ENCODE measurements at regions not wholly inside any gene's neighbourhood (a gene's known extent, or its start where the extent isn't known, plus 50 kb on each side); places are given as distances from the start of the nearest gene placed in this dataset.

- H3K14ac ChIP-seq (ENCODE audit: low read length in 2 of 2) = no peak overlapping the region
- no peak overlapping the region for H3K23ac ChIP-seq (ENCODE audit: low read length in 2 of 2)
- H2BK15ac ChIP-seq (ENCODE audit: low read depth, poor library complexity, severe bottlenecking) = no peak overlapping the region
- H3K27me3 ChIP-seq (ENCODE audit: control insufficient read depth in 1 of 2, insufficient read depth in 1 of 2, low read length in 2 of 2) = no peaks in the 10 kb centered on the region
- no peak overlapping the region for H3K4me3 ChIP-seq (ENCODE audit: insufficient read depth in 1 of 2, low read depth in 1 of 2, low read length in 2 of 2)
- H3K36me3 ChIP-seq (ENCODE audit: control insufficient read depth in 1 of 2, insufficient read depth in 2 of 2, low read depth in 1 of 2, low read length in 2 of 2) = no peaks in the 10 kb centered on the region
- H3K18ac ChIP-seq (ENCODE audit: low read depth in 1 of 2, low read length in 2 of 2) = no peak overlapping the region
- no peaks in the 10 kb centered on the region for H3K4me1 ChIP-seq (ENCODE audit: control insufficient read depth, insufficient read depth, low read depth, low read length)
- H4K8ac ChIP-seq (ENCODE audit: low read length) = no peak overlapping the region
- H2AFZ ChIP-seq (ENCODE audit: low read depth, low read length) = no peak overlapping the region
- H2BK5ac ChIP-seq (ENCODE audit: low read depth, low read length, poor library complexity, severe bottlenecking) = no peak overlapping the region
- H3K27ac ChIP-seq (ENCODE audit: low read length, poor library complexity, severe bottlenecking) = no peak overlapping the region
- WGBS = 30% methylated on average over 2 of the region's 3 CpGs
- no peak overlapping the region for H2BK120ac ChIP-seq (ENCODE audit: low read depth, low read length)
- H4K91ac ChIP-seq (ENCODE audit: low read length) = no peak overlapping the region
- no peak overlapping the region for H2BK12ac ChIP-seq (ENCODE audit: low read length in 2 of 2)
- peaks cover 3% of the 10 kb centered on the region for H3K9me3 ChIP-seq (ENCODE audit: control insufficient read depth, low read length)
- H3K4me2 ChIP-seq (ENCODE audit: low read length, poor library complexity, severe bottlenecking) = no peak overlapping the region
- DNase-seq = no peak
- H3K4ac ChIP-seq (ENCODE audit: low read depth in 1 of 2, low read length in 2 of 2) = no peak overlapping the region
- no peaks in the 10 kb centered on the region for H3K79me1 ChIP-seq (replicated peaks; ENCODE audit: low read length, poor library complexity, severe bottlenecking)
- H3K9ac ChIP-seq (ENCODE audit: low read length) = no peak overlapping the region
- H2AK5ac ChIP-seq (ENCODE audit: low read length, severe bottlenecking) = no peak overlapping the region
These were observed 171.3 kb upstream of the LCORL start for GRCh38 chr4:18192901-18193300.

- Histone ChIP-seq H3K4ac (ENCODE audit: low read depth in 1 of 2, low read length in 2 of 2) (no peak overlapping the region), H2AK5ac (ENCODE audit: low read length, severe bottlenecking) (no peak overlapping the region), H3K4me2 (ENCODE audit: low read length, poor library complexity, severe bottlenecking) (no peak overlapping the region), H2BK120ac (ENCODE audit: low read depth, low read length) (no peak overlapping the region), H3K14ac (ENCODE audit: low read length in 2 of 2) (no peak overlapping the region), H3K9ac (ENCODE audit: low read length) (no peak overlapping the region), H2BK12ac (ENCODE audit: low read length in 2 of 2) (no peak overlapping the region), H3K18ac (ENCODE audit: low read depth in 1 of 2, low read length in 2 of 2) (no peak overlapping the region), H3K36me3 (ENCODE audit: control insufficient read depth in 1 of 2, insufficient read depth in 2 of 2, low read depth in 1 of 2, low read length in 2 of 2) (no peaks in the 10 kb centered on the region), H2BK5ac (ENCODE audit: low read depth, low read length, poor library complexity, severe bottlenecking) (no peak overlapping the region), H3K9me3 (ENCODE audit: control insufficient read depth, low read length) (no peaks in the 10 kb centered on the region), H2BK15ac (ENCODE audit: low read depth, poor library complexity, severe bottlenecking) (no peak overlapping the region), H3K4me1 (ENCODE audit: control insufficient read depth, insufficient read depth, low read depth, low read length) (no peaks in the 10 kb centered on the region), H4K8ac (ENCODE audit: low read length) (no peak overlapping the region), H3K23ac (ENCODE audit: low read length in 2 of 2) (no peak overlapping the region), H3K27me3 (ENCODE audit: control insufficient read depth in 1 of 2, insufficient read depth in 1 of 2, low read length in 2 of 2) (no peaks in the 10 kb centered on the region), H3K4me3 (ENCODE audit: insufficient read depth in 1 of 2, low read depth in 1 of 2, low read length in 2 of 2) (no peak overlapping the region), H3K27ac (ENCODE audit: low read length, poor library complexity, severe bottlenecking) (no peak overlapping the region), H3K79me1 (replicated peaks; ENCODE audit: low read length, poor library complexity, severe bottlenecking) (no peaks in the 10 kb centered on the region), H4K91ac (ENCODE audit: low read length) (no peak overlapping the region), H2AFZ (ENCODE audit: low read depth, low read length) (no peak overlapping the region)
- no peak for DNase-seq
- WGBS = 83% methylated on average over 2 of the region's 2 CpGs
These were observed 163.9 kb upstream of the LCORL start for GRCh38 chr4:18185491-18185890.

- Histone ChIP-seq H3K4me3 (ENCODE audit: insufficient read depth in 1 of 2, low read depth in 1 of 2, low read length in 2 of 2) (no peak overlapping the region), H3K4me2 (ENCODE audit: low read length, poor library complexity, severe bottlenecking) (no peak overlapping the region), H2BK120ac (ENCODE audit: low read depth, low read length) (no peak overlapping the region), H3K9ac (ENCODE audit: low read length) (no peak overlapping the region), H3K9me3 (ENCODE audit: control insufficient read depth, low read length) (peaks cover 3% of the 10 kb centered on the region), H3K4me1 (ENCODE audit: control insufficient read depth, insufficient read depth, low read depth, low read length) (no peaks in the 10 kb centered on the region), H4K91ac (ENCODE audit: low read length) (no peak overlapping the region), H2BK12ac (ENCODE audit: low read length in 2 of 2) (no peak overlapping the region), H2AFZ (ENCODE audit: low read depth, low read length) (no peak overlapping the region), H3K79me1 (replicated peaks; ENCODE audit: low read length, poor library complexity, severe bottlenecking) (no peaks in the 10 kb centered on the region), H2BK15ac (ENCODE audit: low read depth, poor library complexity, severe bottlenecking) (no peak overlapping the region), H2AK5ac (ENCODE audit: low read length, severe bottlenecking) (no peak overlapping the region), H4K8ac (ENCODE audit: low read length) (no peak overlapping the region), H3K18ac (ENCODE audit: low read depth in 1 of 2, low read length in 2 of 2) (no peak overlapping the region), H3K27ac (ENCODE audit: low read length, poor library complexity, severe bottlenecking) (no peak overlapping the region), H2BK5ac (ENCODE audit: low read depth, low read length, poor library complexity, severe bottlenecking) (no peak overlapping the region), H3K23ac (ENCODE audit: low read length in 2 of 2) (no peak overlapping the region), H3K14ac (ENCODE audit: low read length in 2 of 2) (no peak overlapping the region), H3K4ac (ENCODE audit: low read depth in 1 of 2, low read length in 2 of 2) (no peak overlapping the region), H3K27me3 (ENCODE audit: control insufficient read depth in 1 of 2, insufficient read depth in 1 of 2, low read length in 2 of 2) (no peaks in the 10 kb centered on the region), H3K36me3 (ENCODE audit: control insufficient read depth in 1 of 2, insufficient read depth in 2 of 2, low read depth in 1 of 2, low read length in 2 of 2) (no peaks in the 10 kb centered on the region)
- no peak for DNase-seq
These were observed 159.3 kb upstream of the LCORL start for GRCh38 chr4:18180892-18181291.

GRCh38 chr4:18180122-18180521 is 158.6 kb upstream of the LCORL start:
- Histone ChIP-seq H3K27ac (ENCODE audit: low read length, poor library complexity, severe bottlenecking) (no peak overlapping the region), H2BK12ac (ENCODE audit: low read length in 2 of 2) (no peak overlapping the region), H3K4me2 (ENCODE audit: low read length, poor library complexity, severe bottlenecking) (no peak overlapping the region), H2BK120ac (ENCODE audit: low read depth, low read length) (no peak overlapping the region), H3K27me3 (ENCODE audit: control insufficient read depth in 1 of 2, insufficient read depth in 1 of 2, low read length in 2 of 2) (no peaks in the 10 kb centered on the region), H3K14ac (ENCODE audit: low read length in 2 of 2) (no peak overlapping the region), H2BK15ac (ENCODE audit: low read depth, poor library complexity, severe bottlenecking) (no peak overlapping the region), H2AK5ac (ENCODE audit: low read length, severe bottlenecking) (no peak overlapping the region), H4K8ac (ENCODE audit: low read length) (no peak overlapping the region), H2AFZ (ENCODE audit: low read depth, low read length) (no peak overlapping the region), H3K4ac (ENCODE audit: low read depth in 1 of 2, low read length in 2 of 2) (no peak overlapping the region), H3K79me1 (replicated peaks; ENCODE audit: low read length, poor library complexity, severe bottlenecking) (no peaks in the 10 kb centered on the region), H3K4me3 (ENCODE audit: insufficient read depth in 1 of 2, low read depth in 1 of 2, low read length in 2 of 2) (no peak overlapping the region), H4K91ac (ENCODE audit: low read length) (no peak overlapping the region), H2BK5ac (ENCODE audit: low read depth, low read length, poor library complexity, severe bottlenecking) (no peak overlapping the region), H3K4me1 (ENCODE audit: control insufficient read depth, insufficient read depth, low read depth, low read length) (no peaks in the 10 kb centered on the region), H3K23ac (ENCODE audit: low read length in 2 of 2) (no peak overlapping the region), H3K18ac (ENCODE audit: low read depth in 1 of 2, low read length in 2 of 2) (no peak overlapping the region), H3K9me3 (ENCODE audit: control insufficient read depth, low read length) (peaks cover 3% of the 10 kb centered on the region), H3K9ac (ENCODE audit: low read length) (no peak overlapping the region), H3K36me3 (ENCODE audit: control insufficient read depth in 1 of 2, insufficient read depth in 2 of 2, low read depth in 1 of 2, low read length in 2 of 2) (no peaks in the 10 kb centered on the region)
- no peak for DNase-seq
- 76% methylated on average over 1 of the region's 4 CpGs for WGBS

Data from mesenchymal stem cell (in vitro differentiated cells and primary cell).